Esophagus muscularis mucosa (tissue), 4 donors: ENCODE measurements at regions not wholly inside any gene's neighbourhood (a gene's known extent, or its start where the extent isn't known, plus 50 kb on each side); places are given as distances from the start of the nearest gene placed in this dataset.

Experiments
- DNase-seq: peaks from one replicate; pipeline ENCODE4 v3.0.0-alpha.2; 2017; ENCODE audit errors: extremely low spot score
- H3K27ac ChIP-seq, 4 donors: fragments of 200-600 bp; sonication (generic); replicated peaks in 1 of 4; 1 replicate in 3 of 4; 2 replicates in 1 of 4; pipeline ENCODE4 v1.5.1; 2016 to 2019; ENCODE audit warnings: mild to moderate bottlenecking in 1 of 4
- H3K27me3 ChIP-seq, 4 donors: fragments of 200-600 bp; sonication (generic); one replicate each; pipeline versions ENCODE4 v1.5.1 to v1.6.0; 2016 to 2019
- H3K36me3 ChIP-seq, 4 donors: fragments of 200-600 bp; sonication (generic); one replicate each; pipeline ENCODE4 v1.5.1; 2016 to 2019
- H3K4me1 ChIP-seq, 4 donors: fragments of 200-600 bp; sonication (generic); one replicate each; pipeline ENCODE4 v1.5.1; 2016 to 2019
- H3K4me3 ChIP-seq, 4 donors: fragments of 200-600 bp; sonication (generic); 1 replicate in 2 of 4; 2 replicates in 2 of 4; pipeline ENCODE4 v1.5.1; 2016 to 2019; ENCODE audit warnings: mild to moderate bottlenecking in 4 of 4, moderate library complexity in 1 of 4
- H3K9me3 ChIP-seq, 4 donors: fragments of 200-600 bp; sonication (generic); 1 replicate in 3 of 4; 2 replicates in 1 of 4; pipeline ENCODE4 v1.5.1; 2016 to 2019
- CTCF ChIP-seq, 3 experiments: fragments of 200-600 bp in 2 of 3; fragments of 450-650 bp in 1 of 3; sonication (generic) in 2 of 3; IDR thresholded peaks; one replicate each; pipeline ENCODE4 v1.5.1; 2017 to 2019; ENCODE audit warnings: antibody characterized with exemption in 3 of 3, mild to moderate bottlenecking in 2 of 3, moderate library complexity in 1 of 3
- EP300 ChIP-seq: sonication (generic); formaldehyde crosslinking; IDR thresholded peaks from one replicate; pipeline ENCODE4 v1.6.1; 2017; ENCODE audit warnings: antibody characterized with exemption
- POLR2A ChIP-seq: fragments of 450-650 bp; IDR thresholded peaks from one replicate; pipeline ENCODE4 v1.6.1; 2017; ENCODE audit warnings: antibody characterized with exemption, moderate library complexity, mild to moderate bottlenecking, low read depth
- POLR2AphosphoS5 ChIP-seq, 2 donors: sonication (generic); formaldehyde crosslinking; IDR thresholded peaks; one replicate each; pipeline ENCODE4 v1.6.1; 2017; ENCODE audit warnings: antibody characterized with exemption in 2 of 2
- WGBS: methylation state at CpG from one replicate; pipeline ENCODE4 v1.1.5; 2018; 5-methylcytosine and 5-hydroxymethylcytosine counted together
- intact Hi-C: fragments of 100-400 bp; cut with DNase I; formaldehyde crosslinking; loops from one replicate; pipeline ENCODE4 v1.15.1; 2023

- no peak overlapping the region for H3K27ac ChIP-seq
- no peak overlapping the region for H3K4me3 ChIP-seq
- 81% methylated on average over 3 of the region's 3 CpGs for whole genome bisulfite sequencing
- TF ChIP-seq EP300 (no peak), CTCF (IDR thresholded peaks at IDR 0.05) (no peak), POLR2AphosphoS5 (IDR thresholded peaks at IDR 0.05) (no peak), POLR2A (no peak)
- DNase-seq: no peak
- H3K4me1 ChIP-seq: peaks cover 10 to 50% (median 43%) of the 10 kb centered on the region in 4 donors
- H3K27me3 ChIP-seq: no peaks in the 10 kb centered on the region
- no peaks in the 10 kb centered on the region for H3K9me3 ChIP-seq
- intact Hi-C loops: loop anchor here (5.0 kb wide), 1 partner anchor 181 kb away; the partner anchor contains the start of gene NAMPT
- no peaks in the 10 kb centered on the region for H3K36me3 ChIP-seq
Measured at GRCh38 chr7:106462914-106463482, 178.2 kb upstream of the NAMPT start.

GRCh38 chr7:106462365-106462859 lies 177.6 kb upstream of the NAMPT start:
- no peak overlapping the region for H3K27ac ChIP-seq
- no peak overlapping the region for H3K4me3 ChIP-seq
- WGBS: 33% methylated on average over 4 of the region's 4 CpGs
- H3K27me3 ChIP-seq: no peaks in the 10 kb centered on the region
- peaks cover 10 to 45% (median 43%) of the 10 kb centered on the region in 4 donors for H3K4me1 ChIP-seq
- no peaks in the 10 kb centered on the region for H3K36me3 ChIP-seq
- no peaks in the 10 kb centered on the region for H3K9me3 ChIP-seq
- intact Hi-C loops: loop anchor here (5.0 kb wide), 1 partner anchor 180 kb away; the partner anchor contains the start of gene NAMPT
- no peak for TF ChIP-seq EP300
- TF ChIP-seq POLR2A: no peak
- TF ChIP-seq CTCF (IDR thresholded peaks at IDR 0.05): peak; percentile 53 to 74 (median 71)
- TF ChIP-seq POLR2AphosphoS5 (IDR thresholded peaks at IDR 0.05): no peak
- DNase-seq: no peak

GRCh38 chr7:106460792-106461254 lies 176.0 kb upstream of the NAMPT start:
- H3K36me3 ChIP-seq: no peaks in the 10 kb centered on the region
- H3K27me3 ChIP-seq: no peaks in the 10 kb centered on the region
- no peaks in the 10 kb centered on the region for H3K9me3 ChIP-seq
- TF ChIP-seq CTCF (IDR thresholded peaks at IDR 0.05) (no peak), POLR2A (no peak), POLR2AphosphoS5 (IDR thresholded peaks at IDR 0.05) (no peak), EP300 (no peak)
- H3K4me1 ChIP-seq: peaks cover 4 to 31% (median 27%) of the 10 kb centered on the region in 4 donors
- 92% methylated on average over 6 of the region's 6 CpGs for WGBS
- intact Hi-C loops: loop anchor here (1.0 to 5.0 kb wide), 2 partner anchors 179 to 285 kb away; partner anchors contain the start of gene NAMPT
- no peak overlapping the region for H3K4me3 ChIP-seq
- DNase-seq: no peak
- H3K27ac ChIP-seq: no peak overlapping the region

- Histone ChIP-seq H3K27ac (no peak overlapping the region), H3K36me3 (no peaks in the 10 kb centered on the region), H3K4me3 (no peak overlapping the region), H3K27me3 (no peaks in the 10 kb centered on the region), H3K9me3 (no peaks in the 10 kb centered on the region), H3K4me1 (peaks cover 4 to 18% (median 15%) of the 10 kb centered on the region in 4 donors)
- TF ChIP-seq CTCF (IDR thresholded peaks at IDR 0.05) (no peak), EP300 (no peak), POLR2A (no peak), POLR2AphosphoS5 (IDR thresholded peaks at IDR 0.05) (no peak)
- intact Hi-C loops: loop anchor here (5.0 kb wide), 1 partner anchor 177 kb away; the partner anchor contains the start of gene NAMPT
- WGBS: 93% methylated on average over 7 of the region's 7 CpGs
- no peak for DNase-seq
Measured at GRCh38 chr7:106459397-106460072, 174.8 kb upstream of the NAMPT start.
